GM19372 (cell line): ENCODE measurements at regions not wholly inside any gene's neighbourhood (a gene's known extent, or its start where the extent isn't known, plus 50 kb on each side); places are given as distances from the start of the nearest gene placed in this dataset.

Source experiments
- ATAC-seq: cut with Tn5 transposase; IDR thresholded peaks from one replicate; pipeline ENCODE4 v1.9.1; 2021; ENCODE audit warnings: mild to moderate bottlenecking, low read depth, moderate library complexity; ENCODE audit not compliant: unreplicated experiment

DNA sequence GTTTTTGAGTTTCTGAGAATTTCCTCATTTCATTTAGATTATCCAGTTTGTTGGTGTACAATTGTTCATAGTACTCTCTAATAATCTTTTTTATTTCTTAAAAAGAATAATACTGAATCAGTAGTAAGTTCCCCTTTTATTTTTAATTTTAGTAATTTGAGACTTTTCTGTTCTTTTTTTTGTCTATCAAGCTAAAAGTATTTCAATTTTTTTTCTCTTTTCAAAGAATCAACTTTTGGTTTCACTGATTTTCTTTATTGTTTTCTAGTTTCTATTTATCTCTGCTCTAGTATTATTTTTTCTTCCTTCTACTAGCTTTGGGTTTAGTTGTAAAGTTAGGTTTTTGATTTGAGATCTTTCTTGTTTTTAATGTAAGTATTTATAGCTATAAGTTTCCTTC lies 60.6 kb upstream of the ARL15 start:
- no peak for ATAC-seq

DNA sequence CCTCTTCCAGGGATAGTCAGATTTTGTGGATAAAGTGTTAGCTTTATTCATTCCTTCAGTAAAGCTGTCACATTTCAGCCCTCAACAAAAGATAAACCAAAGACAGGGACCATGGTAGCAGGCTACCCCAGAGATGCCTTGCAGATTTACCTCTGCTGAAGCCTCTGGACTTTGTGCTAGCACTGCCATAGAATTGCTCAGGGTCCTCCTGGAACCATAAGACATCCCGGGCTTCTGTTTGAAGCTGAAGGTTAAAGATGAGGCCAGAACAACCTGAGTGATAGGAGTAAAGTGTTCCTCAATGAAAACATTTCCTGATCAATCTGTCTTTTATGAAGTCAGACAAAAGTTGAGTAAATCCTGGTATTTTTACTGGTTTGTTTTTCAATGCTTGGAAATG lies 57.5 kb upstream of the ARL15 start:
- ATAC-seq = no peak

DNA sequence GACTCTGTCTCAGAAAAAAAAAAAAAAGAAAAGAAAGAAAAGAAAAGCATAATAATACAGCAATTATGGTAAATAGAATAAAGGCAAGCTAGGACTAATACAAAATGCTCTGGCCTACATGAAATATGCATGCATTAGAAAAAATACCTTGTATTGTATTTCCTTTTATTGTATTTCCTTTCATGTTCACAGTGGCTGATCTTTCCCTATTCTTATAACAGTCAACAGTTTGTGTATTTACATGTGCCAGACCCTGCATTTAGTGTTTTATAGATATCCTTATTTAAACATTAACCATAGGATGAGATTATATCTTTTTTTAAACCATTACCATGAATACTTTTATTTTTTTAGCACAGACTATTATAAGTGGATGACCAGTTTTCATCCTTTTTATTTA lies 56.3 kb upstream of the ARL15 start:
- no peak for ATAC-seq

DNA sequence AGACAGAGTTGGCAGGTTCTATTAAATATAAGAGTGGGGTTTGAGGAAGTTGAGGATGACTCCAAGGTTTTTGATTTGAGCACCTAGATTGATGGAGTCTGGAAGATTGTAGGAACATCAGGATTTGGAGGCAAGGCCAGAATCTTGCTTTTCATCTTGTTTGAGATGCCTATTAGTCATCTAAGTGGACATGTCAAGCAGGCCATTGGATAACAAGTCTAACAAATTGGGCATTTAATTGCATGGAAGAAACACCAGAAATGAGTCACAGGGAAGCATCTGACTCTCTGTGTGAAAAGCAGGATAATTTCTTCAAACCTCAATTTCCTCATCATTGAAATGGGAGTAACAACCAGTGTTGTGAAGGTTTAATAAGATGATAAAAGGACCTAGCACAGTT lies 53.3 kb upstream of the ARL15 start:
- no peak for ATAC-seq

DNA sequence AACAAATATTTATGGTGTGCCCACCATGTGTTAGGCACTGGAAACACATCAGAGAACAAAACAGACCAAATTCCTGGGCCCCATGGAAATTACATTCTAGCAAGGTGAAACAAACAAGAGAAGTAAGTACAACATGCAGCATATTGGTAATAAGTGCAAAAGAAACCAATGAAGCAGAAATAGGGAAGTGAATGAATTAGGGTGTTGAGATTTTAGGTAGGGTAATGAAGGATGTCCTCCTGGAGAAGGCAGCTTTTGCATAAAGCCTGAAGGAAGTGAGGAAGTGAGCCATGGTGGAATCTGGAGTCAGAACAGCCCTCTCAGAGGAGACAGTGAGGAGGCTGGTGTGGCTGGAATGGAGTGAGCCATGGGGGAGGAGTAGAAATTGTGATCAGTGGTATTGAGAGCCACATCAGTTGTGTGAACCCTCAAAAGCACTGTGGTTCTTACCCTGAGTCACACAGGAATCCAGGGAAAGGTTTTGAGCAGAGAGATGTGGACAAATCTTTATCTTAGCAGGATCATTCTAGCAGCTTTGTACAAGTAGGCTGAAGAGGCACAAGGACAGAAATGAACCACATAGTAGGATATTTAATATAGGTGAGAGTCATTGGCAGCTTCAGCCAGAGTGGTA lies 52.7 kb upstream of the ARL15 start:
- ATAC-seq = no peak

GRCh38 chr5:54362434-54362833 lies 52.1 kb upstream of the ARL15 start:
- ATAC-seq = no peak

GRCh38 chr5:54361691-54362411 lies 51.5 kb upstream of the ARL15 start:
- ATAC-seq = no peak

DNA sequence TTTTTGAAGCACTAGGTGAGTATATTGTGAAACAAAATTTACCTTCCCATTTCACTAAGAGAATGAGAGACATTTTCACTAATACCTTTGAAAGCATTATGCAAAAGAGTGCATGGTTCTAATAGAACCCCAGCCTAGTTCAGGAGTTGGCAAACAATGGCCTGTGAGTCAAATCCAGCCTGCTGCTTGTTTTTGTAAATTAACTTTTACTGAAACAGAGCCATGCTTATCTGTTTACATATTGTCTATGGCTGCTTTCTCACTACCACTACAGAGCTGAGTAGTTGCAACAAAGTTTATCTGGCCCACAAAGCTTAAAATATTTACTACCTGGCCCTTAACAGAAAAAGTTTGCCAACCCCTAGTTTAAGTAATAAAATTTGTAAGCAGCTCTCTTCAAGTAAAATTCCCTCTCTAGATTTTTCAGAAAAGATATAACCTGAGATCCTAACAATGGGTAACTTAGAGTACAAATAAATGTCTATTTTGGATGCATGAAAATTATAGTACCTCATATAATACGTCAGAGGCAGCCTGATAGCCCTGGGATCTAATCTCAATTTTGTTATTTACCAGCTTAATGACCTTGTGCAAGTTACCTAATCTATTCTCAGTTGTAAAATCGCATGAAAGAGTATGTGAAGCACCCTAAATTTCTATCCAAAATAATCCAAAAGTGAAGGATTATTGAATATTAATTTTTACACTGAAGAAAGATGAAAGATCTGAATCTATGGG lies 50.7 kb upstream of the ARL15 start:
- ATAC-seq = no peak
